Rectal smooth muscle tissue (tissue), 1 donor: ENCODE measurements at regions not wholly inside any gene's neighbourhood (a gene's known extent, or its start where the extent isn't known, plus 50 kb on each side); places are given as distances from the start of the nearest gene placed in this dataset.
"Not testable (repeated sequence)": the region's sequence is repeated elsewhere in the genome, so short reads cannot be mapped to it uniquely, and the experiment has no call there.

Source experiments
- H3K27ac ChIP-seq: one replicate; pipeline ENCODE4 v1.7.0; 2013; ENCODE audit warnings: low read depth, low read length, inconsistent platforms
- H3K27me3 ChIP-seq: one replicate; pipeline ENCODE4 v1.7.0; 2013; ENCODE audit warnings: low read length; ENCODE audit not compliant: control insufficient read depth, insufficient read depth
- H3K36me3 ChIP-seq: one replicate; pipeline ENCODE4 v1.7.0; 2013; ENCODE audit warnings: low read length; ENCODE audit not compliant: control insufficient read depth, insufficient read depth
- H3K4me1 ChIP-seq: one replicate; pipeline ENCODE4 v1.7.0; 2013; ENCODE audit warnings: low read length; ENCODE audit not compliant: control insufficient read depth, insufficient read depth
- H3K4me3 ChIP-seq: one replicate; pipeline ENCODE4 v1.7.0; 2013; ENCODE audit warnings: low read length
- H3K9ac ChIP-seq: one replicate; pipeline ENCODE4 v1.7.0; 2013; ENCODE audit warnings: low read length

- H3K27me3 ChIP-seq = no peaks in the 10 kb centered on the region
- H3K27ac ChIP-seq = no peak overlapping the region
- H3K4me3 ChIP-seq = no peak overlapping the region
- no peaks in the 10 kb centered on the region for H3K4me1 ChIP-seq
- H3K9ac ChIP-seq = no peak overlapping the region
- H3K36me3 ChIP-seq = no peaks in the 10 kb centered on the region
Observed at GRCh38 chr12:47517122-47517521, 188.7 kb downstream of the RPAP3 start.

DNA sequence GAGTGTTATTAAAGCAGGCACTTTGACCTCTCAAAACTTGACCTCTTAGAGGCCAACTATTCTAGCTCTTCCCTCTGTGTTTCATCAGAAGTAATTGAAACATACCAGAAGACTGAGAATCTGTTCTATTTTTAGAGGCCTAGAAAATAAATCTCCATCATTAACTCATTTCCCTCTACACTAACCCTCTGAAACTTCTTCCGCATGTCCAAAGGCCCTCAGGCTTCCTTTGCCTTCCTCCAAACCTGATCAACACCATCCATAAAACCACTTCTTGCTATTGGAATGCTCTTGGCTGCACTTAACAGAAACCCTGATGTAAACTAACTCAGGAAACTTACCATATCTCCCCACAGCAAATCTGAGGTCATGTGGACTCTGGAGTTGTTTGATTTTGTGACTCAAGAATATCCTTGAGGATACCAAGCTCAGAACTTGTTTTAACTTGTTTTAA lies 196.4 kb downstream of the RPAP3 start:
- peak overlapping the region; percentile 83 for H3K27ac ChIP-seq
- no peaks in the 10 kb centered on the region for H3K27me3 ChIP-seq
- H3K9ac ChIP-seq = no peak overlapping the region
- peaks cover 12% of the 10 kb centered on the region for H3K4me1 ChIP-seq
- no peak overlapping the region for H3K4me3 ChIP-seq
- H3K36me3 ChIP-seq = no peaks in the 10 kb centered on the region

DNA sequence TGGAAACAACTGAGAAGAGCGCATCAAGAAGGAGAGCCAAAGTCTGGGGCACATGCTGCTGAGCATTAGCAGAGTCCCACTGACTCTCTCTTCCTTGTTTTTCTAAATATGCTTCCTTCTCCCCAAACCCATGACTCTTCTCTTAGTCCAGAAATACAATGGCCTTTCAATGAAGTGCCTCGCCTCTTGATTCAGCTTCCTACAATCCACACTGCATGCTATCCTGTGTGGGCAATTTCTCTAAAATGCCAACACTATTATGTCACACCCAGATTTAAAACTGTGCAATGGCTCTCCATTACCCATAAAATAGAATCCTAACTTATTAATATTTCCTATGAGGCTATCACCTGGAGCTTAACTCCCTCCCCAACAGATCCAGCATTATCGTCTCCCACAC lies 198.6 kb downstream of the RPAP3 start:
- H3K36me3 ChIP-seq = no peaks in the 10 kb centered on the region
- no peak overlapping the region for H3K27ac ChIP-seq
- H3K4me3 ChIP-seq = no peak overlapping the region
- no peak overlapping the region for H3K9ac ChIP-seq
- H3K4me1 ChIP-seq = peaks cover 12% of the 10 kb centered on the region
- H3K27me3 ChIP-seq = no peaks in the 10 kb centered on the region

DNA sequence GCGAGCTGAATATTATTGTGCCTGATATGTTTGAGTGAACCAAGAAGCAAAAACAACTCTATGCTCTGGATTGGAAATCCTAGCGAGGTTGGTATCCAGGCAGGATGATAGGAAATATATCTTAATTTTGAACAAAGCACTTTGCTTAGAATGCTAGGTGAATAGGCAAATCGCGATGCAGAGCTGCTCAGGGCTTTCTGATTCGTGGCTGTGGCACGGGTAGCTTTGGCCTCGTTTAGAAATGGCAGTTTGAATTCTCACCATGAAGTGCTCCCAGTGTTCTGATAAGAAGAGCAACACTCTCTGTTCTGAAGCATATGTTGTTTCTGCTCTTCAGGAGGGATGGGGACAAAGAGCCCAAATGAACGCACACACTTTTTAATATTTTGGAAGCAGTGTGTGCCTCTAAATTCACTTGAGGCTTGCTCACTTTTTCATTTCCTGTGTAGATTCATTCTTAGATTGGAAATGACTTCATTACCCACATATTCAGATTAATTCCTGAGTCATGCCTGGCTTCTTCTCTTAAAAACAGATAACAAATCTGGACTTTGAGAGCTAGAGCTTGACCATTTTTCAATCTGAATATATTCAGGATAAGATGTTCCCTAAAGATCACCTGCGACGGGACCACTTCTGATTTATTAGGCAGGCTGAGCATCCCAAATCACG lies 200.9 kb downstream of the RPAP3 start:
- no peaks in the 10 kb centered on the region for H3K36me3 ChIP-seq
- H3K4me3 ChIP-seq = no peak overlapping the region
- H3K27ac ChIP-seq = peak overlapping the region; percentile 40
- no peak overlapping the region for H3K9ac ChIP-seq
- no peaks in the 10 kb centered on the region for H3K27me3 ChIP-seq
- H3K4me1 ChIP-seq = peaks cover 12% of the 10 kb centered on the region

DNA sequence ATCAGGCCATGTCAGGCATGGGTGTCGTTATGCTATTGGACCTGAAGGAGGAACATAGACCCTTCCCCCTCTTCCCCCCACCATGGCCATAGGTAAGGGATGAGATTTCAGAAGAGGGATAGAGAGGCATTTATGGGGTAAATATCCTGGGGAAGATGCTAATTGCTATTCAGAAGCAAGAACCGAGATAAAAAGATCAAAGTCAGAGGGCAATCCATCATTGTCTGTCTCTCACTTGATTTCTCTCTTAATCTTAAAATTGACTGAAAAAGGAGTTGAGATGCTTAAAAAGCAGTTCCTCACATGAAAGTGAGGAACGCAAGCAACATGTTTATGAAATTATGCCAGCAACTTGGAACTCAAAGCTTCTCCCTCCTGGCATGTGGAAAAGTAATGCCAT lies 212.0 kb downstream of the RPAP3 start:
- no peaks in the 10 kb centered on the region for H3K4me1 ChIP-seq
- H3K36me3 ChIP-seq = no peaks in the 10 kb centered on the region
- H3K27ac ChIP-seq = no peak overlapping the region
- H3K4me3 ChIP-seq = no peak overlapping the region
- H3K27me3 ChIP-seq = no peaks in the 10 kb centered on the region
- no peak overlapping the region for H3K9ac ChIP-seq

GRCh38 chr12:47491516-47492305 lies 214.1 kb downstream of the RPAP3 start:
- no peaks in the 10 kb centered on the region for H3K4me1 ChIP-seq
- no peak overlapping the region for H3K4me3 ChIP-seq
- H3K27me3 ChIP-seq = no peaks in the 10 kb centered on the region
- H3K9ac ChIP-seq = no peak overlapping the region
- H3K36me3 ChIP-seq = no peaks in the 10 kb centered on the region
- H3K27ac ChIP-seq = no peak overlapping the region

GRCh38 chr12:47488888-47489287 lies 216.9 kb downstream of the RPAP3 start:
- no peak overlapping the region for H3K9ac ChIP-seq
- no peak overlapping the region for H3K27ac ChIP-seq
- H3K27me3 ChIP-seq = no peaks in the 10 kb centered on the region
- no peaks in the 10 kb centered on the region for H3K4me1 ChIP-seq
- H3K4me3 ChIP-seq = no peak overlapping the region
- no peaks in the 10 kb centered on the region for H3K36me3 ChIP-seq

DNA sequence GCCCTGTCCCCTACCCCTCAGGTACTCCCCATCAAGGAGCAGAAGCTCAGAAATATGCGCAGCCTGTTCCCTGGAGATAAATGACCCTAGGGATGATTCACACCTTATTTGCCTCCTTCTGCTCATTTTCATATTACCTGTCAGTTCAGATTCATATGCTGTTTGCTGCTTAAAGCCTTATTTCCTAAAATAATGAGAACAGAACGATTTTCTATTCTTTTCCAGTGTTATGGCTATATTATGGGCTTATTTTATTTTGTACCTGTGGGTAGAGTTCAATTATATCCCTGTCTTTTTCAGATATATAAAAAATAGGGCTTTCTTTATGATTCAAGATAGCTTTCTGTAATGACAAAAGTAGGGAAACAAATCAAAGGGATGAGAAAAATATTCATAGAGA lies 224.8 kb downstream of the RPAP3 start:
- Histone ChIP-seq H3K4me3 (no peak overlapping the region), H3K27me3 (no peaks in the 10 kb centered on the region), H3K36me3 (no peaks in the 10 kb centered on the region)

DNA sequence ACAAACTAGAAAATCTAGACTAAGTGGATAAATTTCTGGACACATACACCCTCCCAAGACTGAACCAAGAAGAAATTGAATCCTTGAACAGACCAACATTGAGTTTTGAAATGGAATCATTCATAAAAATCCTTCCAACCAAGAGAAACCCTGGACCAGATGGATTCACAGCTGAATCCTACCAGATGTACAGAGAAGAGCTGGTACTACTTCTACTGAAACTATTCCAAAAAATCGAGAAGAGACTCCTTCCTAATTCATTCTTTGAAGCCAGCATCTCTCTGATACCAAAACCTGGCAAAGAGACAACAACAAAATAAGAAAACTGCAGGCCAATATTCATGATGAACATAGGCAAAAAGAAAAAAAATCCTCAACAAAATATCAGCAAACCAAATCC lies 227.4 kb downstream of the RPAP3 start:
- Histone ChIP-seq H3K27ac (no peak overlapping the region), H3K4me1 (no peaks in the 10 kb centered on the region), H3K4me3 (no peak overlapping the region), H3K36me3 (no peaks in the 10 kb centered on the region), H3K9ac (no peak overlapping the region), H3K27me3 (no peaks in the 10 kb centered on the region)

More for the DNA sequence above, 224.8 kb downstream of the RPAP3 start:
- Histone ChIP-seq H3K9ac (no peak overlapping the region), H3K27ac (no peak overlapping the region), H3K4me1 (no peaks in the 10 kb centered on the region)

DNA sequence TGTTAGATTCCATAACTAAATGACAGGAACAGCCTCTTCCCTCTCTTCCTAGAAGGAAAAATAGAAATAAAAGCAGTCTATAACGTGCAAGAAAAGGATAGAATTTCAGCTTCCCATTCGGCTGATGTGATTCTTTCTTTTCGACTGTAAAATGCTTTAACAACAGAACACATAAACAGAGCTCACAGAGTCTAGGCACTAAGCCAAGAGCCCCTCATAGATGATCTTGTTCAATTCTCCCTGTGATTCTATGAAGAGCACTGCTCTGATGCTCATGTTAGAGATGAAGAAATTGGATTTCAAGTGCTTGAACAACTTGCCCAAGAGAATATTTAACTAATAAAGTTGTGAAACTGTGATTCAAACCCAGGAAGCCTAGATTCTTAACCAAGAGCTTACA lies 232.7 kb downstream of the RPAP3 start:
- Histone ChIP-seq H3K27me3 (no peaks in the 10 kb centered on the region), H3K27ac (no peak overlapping the region), H3K9ac (no peak overlapping the region), H3K4me3 (no peak overlapping the region), H3K36me3 (no peaks in the 10 kb centered on the region), H3K4me1 (no peaks in the 10 kb centered on the region)

DNA sequence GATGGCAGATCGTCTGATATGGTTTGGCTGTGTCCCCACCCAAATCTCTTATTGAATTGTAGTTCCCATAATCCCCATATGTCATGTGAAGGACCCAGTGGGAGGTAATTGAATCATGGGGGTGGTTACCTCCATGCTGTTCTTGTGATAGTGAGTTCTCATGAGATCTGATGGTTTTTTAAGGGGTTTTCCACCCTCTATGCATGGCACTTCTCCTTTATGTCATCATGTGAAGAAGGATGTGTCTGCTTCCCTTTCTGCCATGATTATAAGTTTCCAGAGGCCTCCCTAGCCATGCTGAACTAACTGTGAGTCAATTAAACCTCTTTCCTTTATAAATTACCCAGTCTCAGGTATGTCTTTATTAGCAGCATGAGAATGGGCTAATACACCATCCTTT lies 235.5 kb downstream of the RPAP3 start:
- H3K36me3 ChIP-seq, H3K9ac ChIP-seq, H3K27me3 ChIP-seq, H3K27ac ChIP-seq, H3K4me3 ChIP-seq, H3K4me1 ChIP-seq: not testable (repeated sequence)

GRCh38 chr12:47463918-47464317 lies 241.9 kb downstream of the RPAP3 start:
- not testable (repeated sequence) for H3K27me3 ChIP-seq, H3K36me3 ChIP-seq, H3K4me1 ChIP-seq, H3K4me3 ChIP-seq, H3K9ac ChIP-seq, H3K27ac ChIP-seq

- H3K9ac ChIP-seq = no peak overlapping the region
- no peaks in the 10 kb centered on the region for H3K27me3 ChIP-seq
- H3K36me3 ChIP-seq = no peaks in the 10 kb centered on the region
- H3K4me3 ChIP-seq = no peak overlapping the region
- H3K4me1 ChIP-seq = no peaks in the 10 kb centered on the region
- no peak overlapping the region for H3K27ac ChIP-seq
Observed at GRCh38 chr12:47458279-47458678, 247.6 kb downstream of the RPAP3 start.
